HG02943 (cell line): ENCODE measurements at regions not wholly inside any gene's neighbourhood (a gene's known extent, or its start where the extent isn't known, plus 50 kb on each side); places are given as distances from the start of the nearest gene placed in this dataset.
"Not testable (repeated sequence)": the region's sequence is repeated elsewhere in the genome, so short reads cannot be mapped to it uniquely, and the experiment has no call there.

Experiments used
- ATAC-seq: cut with Tn5 transposase; IDR thresholded peaks from one replicate; pipeline ENCODE4 v1.9.1; 2021; ENCODE audit warnings: mild to moderate bottlenecking, low read depth, moderate library complexity; ENCODE audit not compliant: unreplicated experiment

- no peak for ATAC-seq
These were observed 131.3 kb downstream of the C6orf118 start for GRCh38 chr6:165178056-165178455.

- ATAC-seq, result no peak
These were observed 135.9 kb downstream of the C6orf118 start for GRCh38 chr6:165173484-165173883.

GRCh38 chr6:165167861-165168260, 141.5 kb downstream of the C6orf118 start:
- ATAC-seq, result no peak

- ATAC-seq, result no peak
These were observed 142.1 kb downstream of the C6orf118 start for GRCh38 chr6:165167311-165167710.

- no peak for ATAC-seq
These were observed 145.9 kb downstream of the C6orf118 start for GRCh38 chr6:165163519-165163918.

- ATAC-seq, result no peak
These were observed 149.9 kb downstream of the C6orf118 start for GRCh38 chr6:165159460-165159859.

- no peak for ATAC-seq
These were observed 162.9 kb downstream of the C6orf118 start for GRCh38 chr6:165146456-165146855.

GRCh38 chr6:165135889-165136288, 173.5 kb downstream of the C6orf118 start:
- ATAC-seq, result no peak

- ATAC-seq, result no peak
These were observed 180.3 kb downstream of the C6orf118 start for GRCh38 chr6:165129086-165129485.

GRCh38 chr6:165127743-165128142, 181.7 kb downstream of the C6orf118 start:
- ATAC-seq, result not testable (repeated sequence)

- not testable (repeated sequence) for ATAC-seq
These were observed 184.7 kb downstream of the C6orf118 start for GRCh38 chr6:165124681-165125080.

GRCh38 chr6:165119231-165120020, 190.0 kb downstream of the C6orf118 start:
- ATAC-seq, result no peak

- ATAC-seq, result no peak
These were observed 190.7 kb downstream of the C6orf118 start for GRCh38 chr6:165118736-165119135.

- ATAC-seq, result no peak
These were observed 191.6 kb downstream of the C6orf118 start for GRCh38 chr6:165117806-165118205.

GRCh38 chr6:165117121-165117520, 192.3 kb downstream of the C6orf118 start:
- ATAC-seq, result no peak

- ATAC-seq, result no peak
These were observed 198.5 kb downstream of the C6orf118 start for GRCh38 chr6:165110860-165111259.

GRCh38 chr6:165109011-165109410, 200.4 kb downstream of the C6orf118 start:
- ATAC-seq, result no peak

- no peak for ATAC-seq
These were observed 203.1 kb downstream of the C6orf118 start for GRCh38 chr6:165106261-165106660.

- ATAC-seq, result no peak
These were observed 211.2 kb downstream of the C6orf118 start for GRCh38 chr6:165098165-165098564.

- ATAC-seq, result no peak
These were observed 212.5 kb downstream of the C6orf118 start for GRCh38 chr6:165096868-165097267.

- no peak for ATAC-seq
These were observed 213.2 kb downstream of the C6orf118 start for GRCh38 chr6:165096209-165096608.

GRCh38 chr6:165092881-165093595, 216.4 kb downstream of the C6orf118 start:
- no peak for ATAC-seq
